ENCODE measurements at regions not wholly inside any gene's neighbourhood (a gene's known extent, or its start where the extent isn't known, plus 50 kb on each side); places are given as distances from the start of the nearest gene placed in this dataset.

DNA sequence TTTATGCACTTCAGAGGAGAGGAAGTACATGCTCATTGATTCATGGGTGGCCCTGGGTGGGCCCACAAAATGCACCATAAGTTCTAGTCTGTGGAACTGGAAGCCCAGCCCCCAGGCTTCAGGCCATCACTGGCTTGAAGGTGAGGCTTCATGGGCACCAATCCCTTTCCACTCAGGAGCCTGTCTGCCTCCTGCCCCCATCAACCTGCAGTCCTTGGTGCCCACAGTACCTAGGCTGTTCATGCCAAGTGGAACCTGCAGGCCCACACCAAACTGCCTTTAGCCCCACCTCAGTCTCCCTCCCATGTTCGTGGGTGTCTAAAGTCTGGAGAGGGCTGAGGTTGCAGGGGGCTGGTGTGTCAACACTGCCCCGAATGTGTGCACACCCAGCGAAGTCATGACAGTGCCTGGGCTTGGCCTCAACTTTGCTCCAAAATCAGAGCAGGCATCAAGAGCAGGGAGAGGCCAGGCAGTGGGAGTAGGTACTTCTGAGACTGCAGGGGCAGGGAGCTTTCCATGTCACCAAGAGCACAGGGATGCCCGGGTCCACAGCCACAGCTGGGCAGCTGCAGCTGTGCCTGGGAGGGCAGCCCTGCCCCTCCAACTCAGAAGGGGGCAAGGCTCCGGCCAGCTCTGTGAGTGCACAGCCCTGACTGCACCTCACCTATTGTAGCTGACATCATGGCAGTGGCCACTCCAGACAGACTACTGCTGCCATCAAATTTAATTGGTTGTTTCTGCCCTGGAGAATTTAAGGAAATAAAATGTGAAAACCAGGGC is 1250.4 kb upstream of the IGFBP7 start:
- Histone ChIP-seq H3K36me3 (replicated peaks in 1 of 2; ENCODE audit: control insufficient read depth in 1 of 2, insufficient read depth in 2 of 2, low read length in 1 of 2) (no peaks in the 10 kb centered on the region), H4K20me1 (ENCODE audit: insufficient read depth) (no peaks in the 10 kb centered on the region), H3K9ac (no peak overlapping the region), H3K27me3 (ENCODE audit: insufficient read depth) (no peaks in the 10 kb centered on the region), H3K4me1 (ENCODE audit: control insufficient read depth in 1 of 2, insufficient read depth in 2 of 2, low read depth in 1 of 2, low read length in 1 of 2) (no peaks in the 10 kb centered on the region; a peak in 1 of 4 replicates), H3K9me2 (no peaks in the 10 kb centered on the region), H3F3A (replicated peaks; ENCODE audit: insufficient read depth) (no peaks in the 10 kb centered on the region), H2AFZ (ENCODE audit: low read depth) (no peak overlapping the region), H3K4me2 (no peak overlapping the region), H3K79me2 (ENCODE audit: insufficient read depth) (no peaks in the 10 kb centered on the region), H3K9me3 (no peaks in the 10 kb centered on the region), H3K27ac (ENCODE audit: low read depth in 2 of 2, low read length in 1 of 2) (no peak overlapping the region), H3K4me3 (ENCODE audit: low read depth in 2 of 2, low read length in 1 of 2) (no peak overlapping the region)
- DNase-seq: no peak
- CTCF ChIA-PET: no interaction called here
- WGBS (ENCODE audit: low lambda C conversion rate): 21% methylated on average over 3 of the region's 5 CpGs
- POLR2A ChIA-PET: no interaction called here
- TF ChIP-seq JUND (IDR thresholded peaks at IDR 0.05): no peak
- TF ChIP-seq RAD21 (IDR thresholded peaks at IDR 0.05; ENCODE audit: low read length): no peak
- no peak for TF ChIP-seq TCF12 (IDR thresholded peaks at IDR 0.05)
- TF ChIP-seq SMC3 (IDR thresholded peaks at IDR 0.05; ENCODE audit: low read depth, low read length): no peak
- no peak for TF ChIP-seq TAF1 (IDR thresholded peaks at IDR 0.05; ENCODE audit: borderline replicate concordance, low read depth, low read length)
- TF ChIP-seq EP300 (IDR thresholded peaks at IDR 0.05; ENCODE audit: borderline replicate concordance in 1 of 2, low read depth in 1 of 2, low read length in 1 of 2): no peak
- no peak for TF ChIP-seq RCOR1 (IDR thresholded peaks at IDR 0.05; ENCODE audit: low read length)
- TF ChIP-seq, protein P1, sequence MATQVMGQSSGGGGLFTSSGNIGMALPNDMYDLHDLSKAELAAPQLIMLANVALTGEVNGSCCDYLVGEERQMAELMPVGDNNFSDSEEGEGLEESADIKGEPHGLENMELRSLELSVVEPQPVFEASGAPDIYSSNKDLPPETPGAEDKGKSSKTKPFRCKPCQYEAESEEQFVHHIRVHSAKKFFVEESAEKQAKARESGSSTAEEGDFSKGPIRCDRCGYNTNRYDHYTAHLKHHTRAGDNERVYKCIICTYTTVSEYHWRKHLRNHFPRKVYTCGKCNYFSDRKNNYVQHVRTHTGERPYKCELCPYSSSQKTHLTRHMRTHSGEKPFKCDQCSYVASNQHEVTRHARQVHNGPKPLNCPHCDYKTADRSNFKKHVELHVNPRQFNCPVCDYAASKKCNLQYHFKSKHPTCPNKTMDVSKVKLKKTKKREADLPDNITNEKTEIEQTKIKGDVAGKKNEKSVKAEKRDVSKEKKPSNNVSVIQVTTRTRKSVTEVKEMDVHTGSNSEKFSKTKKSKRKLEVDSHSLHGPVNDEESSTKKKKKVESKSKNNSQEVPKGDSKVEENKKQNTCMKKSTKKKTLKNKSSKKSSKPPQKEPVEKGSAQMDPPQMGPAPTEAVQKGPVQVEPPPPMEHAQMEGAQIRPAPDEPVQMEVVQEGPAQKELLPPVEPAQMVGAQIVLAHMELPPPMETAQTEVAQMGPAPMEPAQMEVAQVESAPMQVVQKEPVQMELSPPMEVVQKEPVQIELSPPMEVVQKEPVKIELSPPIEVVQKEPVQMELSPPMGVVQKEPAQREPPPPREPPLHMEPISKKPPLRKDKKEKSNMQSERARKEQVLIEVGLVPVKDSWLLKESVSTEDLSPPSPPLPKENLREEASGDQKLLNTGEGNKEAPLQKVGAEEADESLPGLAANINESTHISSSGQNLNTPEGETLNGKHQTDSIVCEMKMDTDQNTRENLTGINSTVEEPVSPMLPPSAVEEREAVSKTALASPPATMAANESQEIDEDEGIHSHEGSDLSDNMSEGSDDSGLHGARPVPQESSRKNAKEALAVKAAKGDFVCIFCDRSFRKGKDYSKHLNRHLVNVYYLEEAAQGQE (IDR thresholded peaks at IDR 0.05; ENCODE audit: low read depth, low read length): no peak
- no peak for TF ChIP-seq GABPA (IDR thresholded peaks at IDR 0.05; ENCODE audit: low read depth)
- no peak for TF ChIP-seq SIN3A (IDR thresholded peaks at IDR 0.05; ENCODE audit: borderline replicate concordance, low read depth, low read length)
- TF ChIP-seq NRF1 (IDR thresholded peaks at IDR 0.05; ENCODE audit: low read depth, low read length): no peak
- TF ChIP-seq, protein P2, sequence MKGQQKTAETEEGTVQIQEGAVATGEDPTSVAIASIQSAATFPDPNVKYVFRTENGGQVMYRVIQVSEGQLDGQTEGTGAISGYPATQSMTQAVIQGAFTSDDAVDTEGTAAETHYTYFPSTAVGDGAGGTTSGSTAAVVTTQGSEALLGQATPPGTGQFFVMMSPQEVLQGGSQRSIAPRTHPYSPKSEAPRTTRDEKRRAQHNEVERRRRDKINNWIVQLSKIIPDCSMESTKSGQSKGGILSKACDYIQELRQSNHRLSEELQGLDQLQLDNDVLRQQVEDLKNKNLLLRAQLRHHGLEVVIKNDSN (IDR thresholded peaks at IDR 0.05; ENCODE audit: borderline replicate concordance, low read depth): no peak
- TF ChIP-seq, protein P3, sequence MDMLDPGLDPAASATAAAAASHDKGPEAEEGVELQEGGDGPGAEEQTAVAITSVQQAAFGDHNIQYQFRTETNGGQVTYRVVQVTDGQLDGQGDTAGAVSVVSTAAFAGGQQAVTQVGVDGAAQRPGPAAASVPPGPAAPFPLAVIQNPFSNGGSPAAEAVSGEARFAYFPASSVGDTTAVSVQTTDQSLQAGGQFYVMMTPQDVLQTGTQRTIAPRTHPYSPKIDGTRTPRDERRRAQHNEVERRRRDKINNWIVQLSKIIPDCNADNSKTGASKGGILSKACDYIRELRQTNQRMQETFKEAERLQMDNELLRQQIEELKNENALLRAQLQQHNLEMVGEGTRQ (IDR thresholded peaks at IDR 0.05; ENCODE audit: borderline replicate concordance, low read depth, low read length): no peak
- no peak for TF ChIP-seq NFIC (IDR thresholded peaks at IDR 0.05; ENCODE audit: borderline replicate concordance)
- TF ChIP-seq MXI1 (IDR thresholded peaks at IDR 0.05; ENCODE audit: low read depth, low read length): no peak
- TF ChIP-seq FOXJ3 (CRISPR knock-in tag; IDR thresholded peaks at IDR 0.05): no peak
- TF ChIP-seq, protein P4, sequence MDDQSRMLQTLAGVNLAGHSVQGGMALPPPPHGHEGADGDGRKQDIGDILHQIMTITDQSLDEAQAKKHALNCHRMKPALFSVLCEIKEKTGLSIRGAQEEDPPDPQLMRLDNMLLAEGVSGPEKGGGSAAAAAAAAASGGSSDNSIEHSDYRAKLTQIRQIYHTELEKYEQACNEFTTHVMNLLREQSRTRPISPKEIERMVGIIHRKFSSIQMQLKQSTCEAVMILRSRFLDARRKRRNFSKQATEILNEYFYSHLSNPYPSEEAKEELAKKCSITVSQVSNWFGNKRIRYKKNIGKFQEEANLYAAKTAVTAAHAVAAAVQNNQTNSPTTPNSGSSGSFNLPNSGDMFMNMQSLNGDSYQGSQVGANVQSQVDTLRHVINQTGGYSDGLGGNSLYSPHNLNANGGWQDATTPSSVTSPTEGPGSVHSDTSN (IDR thresholded peaks at IDR 0.05): no peak
- TF ChIP-seq, protein P5, sequence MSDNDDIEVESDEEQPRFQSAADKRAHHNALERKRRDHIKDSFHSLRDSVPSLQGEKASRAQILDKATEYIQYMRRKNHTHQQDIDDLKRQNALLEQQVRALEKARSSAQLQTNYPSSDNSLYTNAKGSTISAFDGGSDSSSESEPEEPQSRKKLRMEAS (IDR thresholded peaks at IDR 0.05; ENCODE audit: low read depth): no peak
- no peak for TF ChIP-seq YY1 (IDR thresholded peaks at IDR 0.05; ENCODE audit: low read depth)
- TF ChIP-seq MEF2A (IDR thresholded peaks at IDR 0.05; ENCODE audit: borderline replicate concordance, low read depth): no peak

Data from SK-N-SH (cell line).